ENCODE measurements at regions not wholly inside any gene's neighbourhood (a gene's known extent, or its start where the extent isn't known, plus 50 kb on each side); places are given as distances from the start of the nearest gene placed in this dataset.

- TF ChIP-seq EZH2phosphoT487 (IDR thresholded peaks at IDR 0.05; ENCODE audit: borderline replicate concordance) (no peak), CTCF (conservative IDR thresholded peaks at IDR 0.05; ENCODE audit: low read length) (no peak)
Observed at GRCh38 chr2:120901201-120901600, 165.5 kb downstream of the GLI2 start.
